BJ (cell line): ENCODE measurements at regions not wholly inside any gene's neighbourhood (a gene's known extent, or its start where the extent isn't known, plus 50 kb on each side); places are given as distances from the start of the nearest gene placed in this dataset.

Experiments
- CTCF ChIA-PET: fragments of 350-600 bp; formaldehyde crosslinking; extraction: SDS; loops from one replicate; lab custom pipeline; 2021; ENCODE audit warnings: antibody characterized with exemption, inconsistent platforms; lab: Yijun Ruan, JAX
- POLR2A ChIA-PET: fragments of 300-600 bp; sonication (Branson Sonifier 250); formaldehyde crosslinking; extraction: SDS; loops from one replicate; lab custom pipeline; 2021; ENCODE audit warnings: antibody characterized with exemption; lab: Charles Lee
- DNase-seq: peaks from one replicate; pipeline ENCODE4 v3.0.0-alpha.2; 2011; ENCODE audit warnings: low read depth
- H3K27me3 ChIP-seq: 2 replicates; pipeline ENCODE4 v1.6.0; 2011; ENCODE audit warnings: low read length; ENCODE audit not compliant: control insufficient read depth, insufficient read depth
- H3K36me3 ChIP-seq: 2 replicates; pipeline ENCODE4 v1.5.1; 2011; ENCODE audit warnings: low read length; ENCODE audit not compliant: control insufficient read depth, insufficient read depth
- H3K4me3 ChIP-seq: 2 replicates; pipeline ENCODE4 v1.5.1; 2011; ENCODE audit warnings: low read depth, mild to moderate bottlenecking, control low read depth, low read length
- CTCF ChIP-seq: IDR thresholded peaks from 2 replicates; pipeline ENCODE4 v1.5.1; 2011; ENCODE audit warnings: low read depth, mild to moderate bottlenecking, control low read depth, inconsistent platforms, low read length, moderate library complexity; ENCODE audit not compliant: insufficient read depth

GRCh38 chr12:92540782-92541423 lies 161.9 kb upstream of the PLEKHG7 start:
- POLR2A ChIA-PET, result no interaction called here
- Histone ChIP-seq H3K36me3 (no peaks in the 10 kb centered on the region), H3K27me3 (no peaks in the 10 kb centered on the region), H3K4me3 (no peak overlapping the region)
- TF ChIP-seq CTCF, result no peak
- DNase-seq, result no peak
- CTCF ChIA-PET, result interaction anchor here (0.5 kb wide), 1 partner anchor 38 kb away, joined by 3 read pairs; no protein-coding TSS in a partner anchor

- CTCF ChIA-PET, result interaction anchor here (0.5 kb wide), 1 partner anchor 39 kb away, joined by 3 read pairs; no protein-coding TSS in a partner anchor
- H3K27me3 ChIP-seq, result no peaks in the 10 kb centered on the region
- POLR2A ChIA-PET, result no interaction called here
- no peaks in the 10 kb centered on the region for H3K36me3 ChIP-seq
- TF ChIP-seq CTCF, result no peak
- no peak overlapping the region for H3K4me3 ChIP-seq
- no peak for DNase-seq
These were observed 162.6 kb upstream of the PLEKHG7 start for GRCh38 chr12:92539976-92540781.

- no peaks in the 10 kb centered on the region for H3K27me3 ChIP-seq
- no peak for DNase-seq
- no peak overlapping the region for H3K4me3 ChIP-seq
- POLR2A ChIA-PET, result no interaction called here
- H3K36me3 ChIP-seq, result no peaks in the 10 kb centered on the region
- CTCF ChIA-PET, result no interaction called here
- no peak for TF ChIP-seq CTCF
These were observed 163.6 kb upstream of the PLEKHG7 start for GRCh38 chr12:92539110-92539749.

DNA sequence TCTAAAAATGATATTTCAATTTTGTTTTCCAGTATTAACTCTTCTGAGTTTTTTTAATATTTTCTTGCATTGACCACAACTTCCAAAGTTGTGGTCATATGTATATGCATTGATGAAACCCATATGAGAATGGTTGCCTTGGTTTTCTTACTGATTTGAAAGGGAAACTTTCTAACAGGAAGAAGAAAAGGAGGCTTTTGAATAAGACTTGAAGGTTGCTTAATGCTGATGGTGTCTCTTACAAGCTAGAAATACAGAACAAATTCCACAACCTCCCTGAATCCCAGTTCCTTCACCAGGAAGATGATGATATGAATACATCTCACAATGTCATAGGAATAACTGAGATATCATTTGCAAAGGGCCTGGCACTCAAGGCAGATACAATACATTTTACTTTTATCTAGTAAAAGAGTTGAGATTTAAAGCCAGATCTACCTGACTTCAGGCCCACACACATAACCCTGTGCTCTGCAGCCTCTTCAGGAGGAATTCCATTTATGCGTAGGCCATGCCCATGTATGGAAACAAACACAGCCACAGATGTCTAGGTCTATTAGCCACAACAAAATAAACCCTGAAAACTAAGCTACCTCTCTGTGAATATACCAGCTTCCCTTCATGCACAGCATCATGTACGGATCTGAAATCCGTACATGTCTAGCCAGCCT lies 165.4 kb upstream of the PLEKHG7 start:
- no peak for TF ChIP-seq CTCF
- ChIA-PET CTCF (no interaction called here), POLR2A (no interaction called here)
- no peak for DNase-seq
- H3K4me3 ChIP-seq, result no peak overlapping the region
- no peaks in the 10 kb centered on the region for H3K36me3 ChIP-seq
- H3K27me3 ChIP-seq, result no peaks in the 10 kb centered on the region

GRCh38 chr12:92535961-92536360 lies 166.8 kb upstream of the PLEKHG7 start:
- H3K27me3 ChIP-seq, result no peaks in the 10 kb centered on the region
- POLR2A ChIA-PET, result no interaction called here
- no peak for DNase-seq
- no peaks in the 10 kb centered on the region for H3K36me3 ChIP-seq
- TF ChIP-seq CTCF, result no peak
- CTCF ChIA-PET, result no interaction called here
- H3K4me3 ChIP-seq, result no peak overlapping the region
